Sigmoid colon (tissue), 4 donors: ENCODE measurements at regions not wholly inside any gene's neighbourhood (a gene's known extent, or its start where the extent isn't known, plus 50 kb on each side); places are given as distances from the start of the nearest gene placed in this dataset.

ENCODE experiments used
- CTCF ChIP-seq, 4 experiments: fragments of 450-650 bp in 3 of 4; fragments of 200-600 bp in 1 of 4; IDR thresholded peaks; one replicate each; pipeline ENCODE4 v1.5.1; 2016 to 2019; ENCODE audit warnings: antibody characterized with exemption in 4 of 4, mild to moderate bottlenecking in 3 of 4, moderate library complexity in 2 of 4
- EP300 ChIP-seq, 4 donors: sonication (generic); formaldehyde crosslinking; IDR thresholded peaks; one replicate each; pipeline ENCODE4 v1.6.1; 2017; ENCODE audit warnings: antibody characterized with exemption in 4 of 4
- POLR2A ChIP-seq, 2 donors: fragments of 450-650 bp; IDR thresholded peaks; one replicate each; pipeline ENCODE4 v1.6.1; 2016; ENCODE audit warnings: antibody characterized with exemption in 2 of 2, mild to moderate bottlenecking in 2 of 2, moderate library complexity in 2 of 2
- POLR2AphosphoS5 ChIP-seq, 4 donors: sonication (generic); formaldehyde crosslinking; IDR thresholded peaks; one replicate each; pipeline ENCODE4 v1.6.1; 2017; ENCODE audit warnings: antibody characterized with exemption in 4 of 4

- TF ChIP-seq POLR2A (IDR thresholded peaks at IDR 0.05) (no peak), CTCF (IDR thresholded peaks at IDR 0.05) (no peak), POLR2AphosphoS5 (IDR thresholded peaks at IDR 0.05) (no peak), EP300 (IDR thresholded peaks at IDR 0.05) (no peak)
These were observed 985.0 kb downstream of the C4orf33 start for GRCh38 chr4:130080872-130081451.
